NCI-H82 treated with DMSO at 0.1 percent for 48 hours (cell line): ENCODE measurements at regions not wholly inside any gene's neighbourhood (a gene's known extent, or its start where the extent isn't known, plus 50 kb on each side); places are given as distances from the start of the nearest gene placed in this dataset.
"Not testable (repeated sequence)": the region's sequence is repeated elsewhere in the genome, so short reads cannot be mapped to it uniquely, and the experiment has no call there.

Experiments used
- DNase-seq: peaks from one replicate; lab custom pipeline; 2025; ENCODE audit not compliant: unreplicated experiment; lab: John Stamatoyannopoulos, UW

DNA sequence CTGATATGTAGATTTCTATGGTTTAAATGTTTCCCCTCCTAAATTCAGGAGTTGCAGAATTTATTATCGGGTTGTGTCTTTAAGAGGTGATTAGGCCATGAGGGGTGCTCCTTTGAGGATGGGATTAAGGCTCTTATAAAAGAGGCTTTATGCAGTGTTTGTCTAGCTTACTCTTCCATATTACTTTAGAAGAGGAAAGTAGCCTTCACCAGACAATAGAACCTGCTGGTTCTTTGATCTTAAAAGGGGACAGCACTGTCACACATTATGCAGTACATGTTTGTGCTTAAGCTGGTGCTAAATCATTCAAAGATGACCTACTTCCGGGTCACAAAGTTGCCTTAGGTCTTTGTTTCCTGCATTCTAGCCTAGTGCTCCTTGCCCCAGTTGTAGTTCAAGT is 81.0 kb downstream of the CPXCR1 start:
- no peak for DNase-seq

- DNase-seq = no peak
Measured at GRCh38 chrX:88830111-88830510, 83.1 kb downstream of the CPXCR1 start.

- peak; percentile 53 for DNase-seq
Measured at GRCh38 chrX:88837721-88838120, 90.7 kb downstream of the CPXCR1 start.

- DNase-seq = no peak
Measured at GRCh38 chrX:88838392-88838791, 91.4 kb downstream of the CPXCR1 start.

DNA sequence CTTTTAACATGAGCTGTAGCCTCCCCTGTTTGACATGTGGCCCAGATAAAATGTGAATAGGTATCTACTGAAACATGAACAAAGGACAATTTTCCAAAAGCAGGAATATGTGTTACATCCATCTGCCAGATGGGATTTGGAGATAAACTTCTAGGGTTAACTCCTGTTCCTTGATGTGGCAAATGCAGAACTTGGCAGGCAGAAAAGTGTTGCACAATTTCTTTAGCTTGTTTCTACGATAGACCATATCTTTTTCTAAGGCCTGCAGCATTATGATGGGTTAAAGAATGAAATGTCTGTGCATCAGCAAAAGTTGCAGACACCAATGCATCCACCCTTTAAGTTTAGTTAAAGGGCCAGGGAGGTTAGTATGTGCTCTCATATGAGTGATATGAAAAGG is 96.8 kb downstream of the CPXCR1 start:
- DNase-seq = not testable (repeated sequence)

DNA sequence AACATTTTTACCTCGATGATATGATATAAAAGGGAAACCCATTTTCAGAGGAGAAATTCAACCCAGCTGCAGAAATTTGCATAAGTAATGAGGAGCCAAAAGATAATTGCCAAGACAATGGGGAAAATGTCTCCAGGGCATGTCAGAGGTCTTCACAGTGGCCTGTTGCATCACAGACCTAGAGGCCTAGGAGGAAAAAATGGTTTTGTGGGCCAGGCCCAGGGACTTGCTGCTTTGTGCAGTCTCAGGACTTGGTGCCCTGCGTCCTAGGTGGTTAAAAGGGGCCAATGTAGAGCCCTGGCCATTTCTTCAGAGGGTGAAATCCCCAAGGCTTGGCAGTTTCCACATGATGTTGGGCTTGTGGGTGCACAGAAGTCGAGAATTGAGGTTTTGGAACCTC is 106.9 kb downstream of the CPXCR1 start:
- no peak for DNase-seq

DNA sequence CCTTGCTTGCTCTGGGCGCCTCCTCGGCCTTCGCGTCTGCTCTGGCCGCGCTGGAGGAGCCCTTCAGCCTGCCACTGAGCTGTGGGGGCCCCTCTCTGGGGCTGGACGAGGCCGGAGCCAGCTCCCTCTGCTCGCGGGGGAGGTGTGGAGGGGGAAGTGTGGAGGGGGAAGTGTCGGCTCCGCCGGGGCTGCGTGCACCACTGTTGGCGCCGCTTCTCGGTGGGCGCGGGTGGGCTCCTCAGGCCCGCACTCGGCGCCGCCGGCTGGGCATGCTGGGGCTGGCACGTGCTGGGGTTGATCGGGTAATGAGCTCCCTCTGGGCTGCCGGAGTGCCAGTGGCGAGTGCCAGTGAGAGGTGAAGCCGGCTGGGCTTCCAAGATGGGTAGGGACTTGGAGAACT is 116.7 kb downstream of the CPXCR1 start:
- DNase-seq = no peak

DNA sequence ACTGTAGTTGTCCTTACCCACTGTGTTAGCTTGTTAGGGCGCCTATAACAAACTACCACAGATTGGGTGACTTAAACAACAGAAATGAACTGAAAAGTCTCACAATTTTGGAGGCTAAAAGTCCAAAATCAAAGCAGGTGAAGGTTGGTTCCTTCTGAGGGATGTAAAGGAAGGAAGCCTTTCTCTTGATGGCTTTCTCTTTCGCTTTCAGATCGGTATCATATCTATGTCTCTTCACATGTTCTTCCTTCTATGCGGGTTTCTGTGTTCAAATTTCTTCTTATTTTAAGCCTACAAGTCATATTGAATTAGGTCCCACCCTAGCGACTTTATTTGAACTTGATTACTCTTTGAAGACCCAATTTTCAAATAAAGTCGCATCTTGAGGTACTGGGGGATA is 118.6 kb downstream of the CPXCR1 start:
- DNase-seq = no peak

DNA sequence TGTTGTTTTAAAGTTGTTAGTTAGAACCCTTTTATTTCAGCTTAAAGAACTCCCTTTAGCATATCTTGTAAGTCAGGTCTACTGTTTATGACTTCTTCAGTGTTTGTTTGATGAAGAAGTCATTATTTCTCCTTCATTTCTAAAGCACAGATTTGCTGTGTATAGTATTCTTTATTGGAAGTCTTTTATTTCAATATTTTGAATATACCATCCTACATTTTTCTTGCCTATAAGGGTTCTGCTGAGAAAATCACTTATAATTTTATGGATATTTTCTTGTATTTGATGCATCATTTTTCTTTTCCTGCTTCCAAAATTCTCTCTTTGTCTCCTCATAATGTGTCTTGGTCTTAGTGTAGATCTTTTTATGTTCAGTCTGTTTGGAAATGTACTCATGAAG is 134.5 kb downstream of the CPXCR1 start:
- DNase-seq = no peak

- no peak for DNase-seq
Measured at GRCh38 chrX:88883200-88883599, 136.2 kb downstream of the CPXCR1 start.

- DNase-seq = no peak
Measured at GRCh38 chrX:88886908-88887307, 139.9 kb downstream of the CPXCR1 start.

GRCh38 chrX:88903989-88904718 is 157.1 kb downstream of the CPXCR1 start:
- no peak for DNase-seq

GRCh38 chrX:88908056-88908455 is 161.0 kb downstream of the CPXCR1 start:
- no peak for DNase-seq

DNA sequence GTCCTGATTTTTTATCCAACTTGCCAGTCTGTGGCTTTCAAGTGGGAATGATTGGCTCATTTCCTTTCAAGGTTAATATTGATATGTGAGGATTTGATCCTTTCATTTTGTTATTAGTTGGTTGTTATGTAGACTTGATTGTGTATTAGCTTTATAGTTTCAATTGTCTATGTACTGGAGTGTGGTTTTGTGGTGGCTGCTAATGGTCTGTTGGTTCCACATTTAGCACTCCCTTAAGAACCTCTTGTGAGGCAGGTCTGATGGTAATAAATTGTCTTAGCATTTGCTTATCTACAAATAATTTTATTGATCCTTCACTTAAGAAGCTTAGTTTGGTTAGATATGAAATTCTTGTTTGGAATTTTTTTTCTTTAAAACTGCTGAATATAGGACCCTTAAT is 190.6 kb downstream of the CPXCR1 start:
- DNase-seq = no peak

DNA sequence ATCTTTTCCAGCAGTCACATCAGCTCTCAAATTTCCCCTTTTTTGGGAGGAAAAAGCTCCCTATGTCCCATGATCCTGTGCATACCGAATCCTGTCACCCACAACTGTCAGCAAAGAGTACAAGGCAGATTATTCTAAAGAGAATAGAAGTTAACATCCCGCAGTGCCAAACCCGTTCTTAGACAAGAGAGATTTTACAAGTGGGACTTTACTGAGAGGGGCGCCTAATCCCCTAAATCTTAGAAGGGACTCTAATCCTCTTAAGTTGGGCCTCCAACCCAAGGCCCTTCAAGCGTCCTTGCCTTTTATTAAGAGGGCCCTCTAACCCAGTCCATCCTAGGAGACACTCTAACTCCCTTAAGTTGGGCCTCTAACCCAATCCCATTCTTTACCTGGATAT is 193.9 kb downstream of the CPXCR1 start:
- peak; percentile 76 for DNase-seq

DNA sequence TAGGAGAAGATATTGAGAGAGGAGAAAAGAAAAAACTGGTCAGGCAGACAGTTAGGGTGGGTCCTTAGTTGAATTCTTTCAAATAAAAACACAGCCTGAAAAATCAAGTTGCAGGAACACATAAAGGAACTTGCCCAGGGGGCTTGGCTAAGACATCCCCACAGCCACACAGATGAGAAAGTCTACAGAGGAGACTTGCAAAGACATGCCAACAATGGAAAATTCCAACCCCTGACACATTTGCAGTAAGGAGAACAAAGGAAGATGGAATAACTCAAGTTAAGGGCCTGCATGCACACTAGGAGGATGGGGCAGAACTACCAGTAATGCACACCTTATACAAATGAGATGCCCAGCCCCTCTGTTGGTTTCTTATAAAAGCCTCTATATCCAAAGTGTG is 197.6 kb downstream of the CPXCR1 start:
- no peak for DNase-seq

- DNase-seq = not testable (repeated sequence)
Measured at GRCh38 chrX:88956059-88956458, 209.0 kb downstream of the CPXCR1 start.

- no peak for DNase-seq
Measured at GRCh38 chrX:88977835-88978234, 230.8 kb downstream of the CPXCR1 start.

- no peak for DNase-seq
Measured at GRCh38 chrX:88982183-88982582, 235.2 kb downstream of the CPXCR1 start.

DNA sequence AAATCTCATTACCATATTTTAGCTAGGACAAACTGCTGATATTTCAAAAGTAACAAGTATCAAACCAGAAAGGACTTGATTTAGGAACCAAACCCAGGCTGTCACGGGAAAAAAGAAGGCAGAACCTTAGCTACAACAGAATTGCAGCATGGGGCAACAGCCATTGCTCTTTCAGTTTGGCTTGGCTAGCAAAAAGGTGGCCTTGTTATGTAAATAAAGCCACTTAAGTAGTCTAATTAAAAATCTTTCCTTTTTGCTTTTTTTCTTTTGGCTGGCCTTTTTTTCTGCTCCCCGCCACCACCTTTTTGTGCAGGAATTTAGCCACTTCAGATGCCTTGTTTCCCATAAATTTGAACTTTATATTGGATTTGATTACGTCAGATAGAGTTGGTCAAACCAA is 235.9 kb downstream of the CPXCR1 start:
- DNase-seq = no peak

DNA sequence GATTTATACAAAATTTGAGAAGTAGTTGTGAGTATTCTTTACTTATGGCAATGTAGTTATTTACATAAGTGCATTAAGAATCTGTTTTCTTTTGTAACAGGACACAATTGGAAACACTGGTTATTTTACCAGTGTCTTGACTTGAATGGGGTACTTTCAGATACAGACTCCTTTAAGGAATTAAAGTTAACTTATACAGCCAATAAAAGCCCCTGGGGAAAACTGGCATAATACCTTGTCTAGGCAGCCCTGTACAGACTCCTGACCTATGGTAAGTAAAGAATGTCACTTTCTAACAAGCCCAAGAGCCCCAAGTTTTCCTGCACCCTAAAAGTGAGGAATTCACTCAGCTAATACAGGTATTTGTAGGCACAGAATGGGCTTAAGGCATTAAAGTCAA is 241.8 kb downstream of the CPXCR1 start:
- no peak for DNase-seq

DNA sequence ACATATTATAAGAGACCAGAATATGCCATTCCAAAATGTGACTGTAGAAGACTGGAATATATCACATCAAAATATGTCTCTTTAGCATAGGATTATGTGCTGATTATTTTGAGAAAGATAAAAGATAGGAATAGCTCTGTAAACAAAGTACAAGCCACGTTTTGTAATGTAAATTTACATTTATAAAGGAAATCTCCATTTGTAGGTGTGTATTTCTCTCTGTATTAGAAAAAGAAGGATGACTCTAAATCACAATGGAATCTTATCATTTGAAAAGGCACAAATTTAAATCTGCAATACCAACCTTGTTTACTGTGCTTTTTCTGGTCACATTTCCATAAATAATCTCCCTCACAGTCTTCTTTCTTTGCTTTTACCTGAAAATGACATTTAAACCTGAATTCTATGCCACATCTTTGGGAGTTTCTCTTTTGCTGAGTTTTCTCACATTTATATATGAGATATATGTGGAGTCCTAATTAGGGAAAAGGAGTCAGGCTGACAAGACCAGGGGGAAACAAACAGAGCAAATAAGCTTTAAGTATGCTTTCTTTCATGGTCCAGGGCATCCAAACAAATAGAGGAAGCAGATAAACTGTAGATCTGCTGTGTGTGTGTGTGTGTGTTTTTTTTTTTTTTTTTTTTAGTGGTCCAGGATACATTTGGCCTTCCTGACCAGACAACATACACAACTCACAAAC is 244.0 kb downstream of the CPXCR1 start:
- DNase-seq = no peak
